ENCODE measurements at regions not wholly inside any gene's neighbourhood (a gene's known extent, or its start where the extent isn't known, plus 50 kb on each side); places are given as distances from the start of the nearest gene placed in this dataset.

DNA sequence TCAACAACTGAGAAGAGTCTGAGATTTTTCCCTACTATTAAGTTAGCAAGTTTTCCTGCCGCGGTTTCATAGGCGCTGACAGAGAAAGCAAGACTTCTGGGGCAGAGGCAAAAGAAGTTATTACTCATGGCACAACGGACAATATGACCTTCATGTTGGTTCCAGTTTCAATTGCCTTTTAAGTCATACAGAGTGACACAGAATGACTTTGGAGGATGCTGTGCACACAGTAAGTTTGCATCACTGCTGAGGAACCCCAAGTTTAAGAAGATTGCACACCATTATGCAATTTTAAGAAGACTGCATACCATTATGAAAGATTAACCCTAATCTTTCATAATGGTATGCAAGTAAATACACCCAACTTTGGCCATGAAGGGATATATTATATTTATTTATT is 626.5 kb upstream of the CHORDC1 start:
- TF ChIP-seq, protein P1, sequence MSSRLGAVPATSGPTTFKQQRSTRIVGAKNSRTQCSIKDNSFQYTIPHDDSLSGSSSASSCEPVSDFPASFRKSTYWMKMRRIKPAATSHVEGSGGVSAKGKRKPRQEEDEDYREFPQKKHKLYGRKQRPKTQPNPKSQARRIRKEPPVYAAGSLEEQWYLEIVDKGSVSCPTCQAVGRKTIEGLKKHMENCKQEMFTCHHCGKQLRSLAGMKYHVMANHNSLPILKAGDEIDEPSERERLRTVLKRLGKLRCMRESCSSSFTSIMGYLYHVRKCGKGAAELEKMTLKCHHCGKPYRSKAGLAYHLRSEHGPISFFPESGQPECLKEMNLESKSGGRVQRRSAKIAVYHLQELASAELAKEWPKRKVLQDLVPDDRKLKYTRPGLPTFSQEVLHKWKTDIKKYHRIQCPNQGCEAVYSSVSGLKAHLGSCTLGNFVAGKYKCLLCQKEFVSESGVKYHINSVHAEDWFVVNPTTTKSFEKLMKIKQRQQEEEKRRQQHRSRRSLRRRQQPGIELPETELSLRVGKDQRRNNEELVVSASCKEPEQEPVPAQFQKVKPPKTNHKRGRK (CRISPR knock-in tag; IDR thresholded peaks at IDR 0.05; ENCODE audit: borderline replicate concordance) = no peak
- TF ChIP-seq, protein P2, sequence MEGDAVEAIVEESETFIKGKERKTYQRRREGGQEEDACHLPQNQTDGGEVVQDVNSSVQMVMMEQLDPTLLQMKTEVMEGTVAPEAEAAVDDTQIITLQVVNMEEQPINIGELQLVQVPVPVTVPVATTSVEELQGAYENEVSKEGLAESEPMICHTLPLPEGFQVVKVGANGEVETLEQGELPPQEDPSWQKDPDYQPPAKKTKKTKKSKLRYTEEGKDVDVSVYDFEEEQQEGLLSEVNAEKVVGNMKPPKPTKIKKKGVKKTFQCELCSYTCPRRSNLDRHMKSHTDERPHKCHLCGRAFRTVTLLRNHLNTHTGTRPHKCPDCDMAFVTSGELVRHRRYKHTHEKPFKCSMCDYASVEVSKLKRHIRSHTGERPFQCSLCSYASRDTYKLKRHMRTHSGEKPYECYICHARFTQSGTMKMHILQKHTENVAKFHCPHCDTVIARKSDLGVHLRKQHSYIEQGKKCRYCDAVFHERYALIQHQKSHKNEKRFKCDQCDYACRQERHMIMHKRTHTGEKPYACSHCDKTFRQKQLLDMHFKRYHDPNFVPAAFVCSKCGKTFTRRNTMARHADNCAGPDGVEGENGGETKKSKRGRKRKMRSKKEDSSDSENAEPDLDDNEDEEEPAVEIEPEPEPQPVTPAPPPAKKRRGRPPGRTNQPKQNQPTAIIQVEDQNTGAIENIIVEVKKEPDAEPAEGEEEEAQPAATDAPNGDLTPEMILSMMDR (IDR thresholded peaks at IDR 0.05) = no peak
- TF ChIP-seq GABPB1 (CRISPR knock-in tag; IDR thresholded peaks at IDR 0.05) (no peak), ZNF219 (CRISPR knock-in tag; IDR thresholded peaks at IDR 0.05; ENCODE audit: borderline replicate concordance) (no peak), RELA (CRISPR knock-in tag; IDR thresholded peaks at IDR 0.05; ENCODE audit: borderline replicate concordance) (no peak), TEAD4 (CRISPR knock-in tag; IDR thresholded peaks at IDR 0.05) (no peak), NFYB (CRISPR knock-in tag; conservative IDR thresholded peaks at IDR 0.05; ENCODE audit: low read depth) (no peak), ZNF263 (CRISPR knock-in tag; IDR thresholded peaks at IDR 0.05; ENCODE audit: low read depth) (no peak), FOXJ3 (CRISPR knock-in tag; IDR thresholded peaks at IDR 0.05; ENCODE audit: borderline replicate concordance) (no peak)
- TF ChIP-seq, protein P3, sequence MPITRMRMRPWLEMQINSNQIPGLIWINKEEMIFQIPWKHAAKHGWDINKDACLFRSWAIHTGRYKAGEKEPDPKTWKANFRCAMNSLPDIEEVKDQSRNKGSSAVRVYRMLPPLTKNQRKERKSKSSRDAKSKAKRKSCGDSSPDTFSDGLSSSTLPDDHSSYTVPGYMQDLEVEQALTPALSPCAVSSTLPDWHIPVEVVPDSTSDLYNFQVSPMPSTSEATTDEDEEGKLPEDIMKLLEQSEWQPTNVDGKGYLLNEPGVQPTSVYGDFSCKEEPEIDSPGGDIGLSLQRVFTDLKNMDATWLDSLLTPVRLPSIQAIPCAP (CRISPR knock-in tag; IDR thresholded peaks at IDR 0.05) = no peak
- TF ChIP-seq, protein P4, sequence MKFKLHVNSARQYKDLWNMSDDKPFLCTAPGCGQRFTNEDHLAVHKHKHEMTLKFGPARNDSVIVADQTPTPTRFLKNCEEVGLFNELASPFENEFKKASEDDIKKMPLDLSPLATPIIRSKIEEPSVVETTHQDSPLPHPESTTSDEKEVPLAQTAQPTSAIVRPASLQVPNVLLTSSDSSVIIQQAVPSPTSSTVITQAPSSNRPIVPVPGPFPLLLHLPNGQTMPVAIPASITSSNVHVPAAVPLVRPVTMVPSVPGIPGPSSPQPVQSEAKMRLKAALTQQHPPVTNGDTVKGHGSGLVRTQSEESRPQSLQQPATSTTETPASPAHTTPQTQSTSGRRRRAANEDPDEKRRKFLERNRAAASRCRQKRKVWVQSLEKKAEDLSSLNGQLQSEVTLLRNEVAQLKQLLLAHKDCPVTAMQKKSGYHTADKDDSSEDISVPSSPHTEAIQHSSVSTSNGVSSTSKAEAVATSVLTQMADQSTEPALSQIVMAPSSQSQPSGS (CRISPR knock-in tag; IDR thresholded peaks at IDR 0.05; ENCODE audit: borderline replicate concordance, low read depth) = no peak
